SIG-M5 treated with dmso at 0.1 percent for 504 hours (cell line): ENCODE measurements at regions not wholly inside any gene's neighbourhood (a gene's known extent, or its start where the extent isn't known, plus 50 kb on each side); places are given as distances from the start of the nearest gene placed in this dataset.
"Not testable (repeated sequence)": the region's sequence is repeated elsewhere in the genome, so short reads cannot be mapped to it uniquely, and the experiment has no call there.

ENCODE experiments used
- DNase-seq: peaks from one replicate; lab custom pipeline; 2025; ENCODE audit not compliant: unreplicated experiment; lab: John Stamatoyannopoulos, UW

DNA sequence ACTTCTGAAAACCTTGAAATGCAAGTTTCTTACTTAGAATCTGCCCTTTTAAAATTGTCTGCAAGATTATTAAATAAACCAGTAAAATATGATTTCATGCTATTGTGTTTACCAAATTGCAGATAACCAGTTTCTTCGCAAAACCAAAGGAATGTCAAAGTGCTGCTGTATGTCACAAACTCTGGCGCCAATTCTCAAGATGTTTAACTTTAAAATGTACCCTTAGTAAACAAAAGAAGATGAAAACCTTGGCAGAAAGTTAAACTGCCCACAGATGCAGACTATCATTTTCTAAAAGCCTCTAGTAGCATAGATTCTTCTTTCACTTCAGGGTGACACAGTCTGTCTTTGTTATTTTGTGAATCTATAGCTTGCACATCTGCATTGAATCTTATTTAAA lies 189.2 kb downstream of the SLITRK6 start:
- DNase-seq, result no peak

DNA sequence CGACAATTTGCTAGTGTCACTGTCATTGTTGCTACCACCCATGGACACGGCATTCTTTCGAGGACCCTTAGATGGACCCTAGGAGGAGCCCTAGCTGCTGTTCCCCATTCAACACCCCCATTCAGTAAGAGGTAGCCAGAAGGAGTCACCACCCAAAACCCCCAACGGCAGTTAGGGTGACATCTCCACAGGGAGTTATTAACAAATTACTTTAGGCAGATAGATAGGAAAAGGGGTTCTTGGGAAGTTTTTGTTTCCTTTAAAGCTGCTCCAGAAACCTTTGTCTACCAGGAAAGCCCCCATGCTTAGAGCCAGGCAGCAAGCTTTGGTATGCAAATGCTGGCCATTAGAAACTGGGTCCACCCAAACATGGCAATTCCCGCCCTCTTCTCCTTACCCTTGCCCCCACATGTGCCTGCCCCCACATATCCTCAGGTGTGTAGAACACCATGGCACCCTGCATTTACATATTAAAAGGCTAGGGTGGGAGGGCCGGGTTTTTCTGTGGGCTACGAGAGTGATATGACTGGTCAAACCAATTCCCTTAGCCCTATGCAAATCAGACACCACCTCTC lies 190.9 kb downstream of the SLITRK6 start:
- no peak for DNase-seq

DNA sequence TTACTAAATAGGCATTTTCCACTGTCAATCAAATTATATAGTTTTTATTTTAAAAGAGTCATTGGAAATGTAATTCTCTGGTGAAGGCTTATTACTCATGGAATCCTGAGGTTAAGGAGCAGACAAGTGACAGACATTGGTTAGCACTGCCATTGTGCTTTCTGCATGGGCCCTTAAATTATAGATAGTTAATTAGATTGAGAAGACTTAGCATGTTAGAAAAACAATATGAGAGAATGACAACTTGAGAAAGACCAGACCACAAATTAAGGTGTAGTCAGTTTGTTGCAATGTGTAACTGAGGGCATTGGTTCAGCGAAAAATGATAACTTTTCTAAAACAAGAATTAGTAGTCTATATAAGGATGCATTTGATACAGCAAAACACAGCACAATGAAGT lies 195.5 kb downstream of the SLITRK6 start:
- no peak for DNase-seq

DNA sequence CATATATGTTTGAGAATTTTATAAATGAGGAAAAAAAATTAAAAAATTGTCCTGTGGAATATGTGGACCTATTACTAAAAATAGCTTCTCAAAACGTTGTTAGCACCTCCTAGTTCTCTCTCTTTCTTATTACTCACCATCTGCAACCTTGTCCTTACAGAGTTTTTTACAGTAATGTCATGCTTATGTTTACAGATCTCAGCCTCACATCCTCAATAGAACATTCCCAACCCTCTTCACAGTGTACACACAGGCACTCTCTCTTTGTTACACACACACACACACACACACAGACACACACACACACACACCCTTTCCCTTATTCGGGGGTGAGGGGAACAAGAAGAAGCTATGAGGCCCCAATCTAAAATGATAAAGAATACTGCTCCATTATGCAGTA lies 197.7 kb downstream of the SLITRK6 start:
- DNase-seq, result no peak

DNA sequence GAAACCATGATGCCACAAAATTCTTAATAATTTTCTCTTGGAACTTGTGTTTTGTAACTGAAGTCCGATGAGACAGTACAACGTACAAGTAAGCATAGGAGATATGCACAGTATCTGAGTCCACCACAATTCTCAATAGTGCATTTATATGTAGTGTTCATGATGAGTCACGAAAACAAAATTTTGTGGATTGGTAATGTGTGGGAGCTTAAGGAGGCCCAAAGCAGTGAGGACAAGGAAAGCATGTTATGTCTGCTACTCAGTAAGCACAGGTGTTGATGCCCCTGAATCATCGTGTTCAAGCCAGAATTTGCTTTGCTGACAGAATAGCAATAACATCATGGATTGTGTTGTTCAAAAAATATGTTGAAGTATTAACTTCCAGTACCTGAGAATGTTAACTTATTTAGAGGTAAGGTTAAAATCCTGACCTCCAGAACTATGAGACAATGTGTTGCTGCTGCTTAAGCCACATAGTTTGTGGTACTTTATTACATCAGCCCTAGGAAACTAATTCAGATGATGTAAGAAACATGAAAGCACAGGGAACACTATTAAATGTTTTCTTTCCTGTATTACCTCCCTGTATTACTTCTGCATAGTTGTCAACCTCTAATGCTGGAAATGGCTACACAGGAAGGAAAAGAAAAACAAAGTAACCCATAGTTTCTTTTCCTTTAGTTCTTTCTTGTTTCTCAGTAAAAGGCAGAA lies 201.3 kb downstream of the SLITRK6 start:
- DNase-seq, result no peak

DNA sequence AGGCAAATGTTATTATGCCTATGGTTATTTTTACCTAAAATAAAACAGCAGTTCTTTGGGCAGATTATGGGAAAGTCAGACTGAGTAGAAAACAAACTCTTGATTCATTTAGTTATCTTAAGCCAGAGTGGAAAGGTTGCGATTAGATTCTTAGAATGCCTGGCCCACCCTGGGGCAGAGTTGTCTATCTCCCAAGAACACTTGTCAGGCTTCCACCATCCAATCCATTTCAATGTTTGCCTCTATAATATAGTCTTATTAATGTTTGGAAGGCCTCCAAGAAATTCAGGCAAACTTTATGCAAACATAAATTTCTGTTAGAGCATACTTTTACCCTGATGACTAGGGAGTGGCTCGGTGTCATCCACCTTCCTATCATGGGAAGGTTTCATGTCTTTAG lies 207.0 kb downstream of the SLITRK6 start:
- DNase-seq, result no peak

DNA sequence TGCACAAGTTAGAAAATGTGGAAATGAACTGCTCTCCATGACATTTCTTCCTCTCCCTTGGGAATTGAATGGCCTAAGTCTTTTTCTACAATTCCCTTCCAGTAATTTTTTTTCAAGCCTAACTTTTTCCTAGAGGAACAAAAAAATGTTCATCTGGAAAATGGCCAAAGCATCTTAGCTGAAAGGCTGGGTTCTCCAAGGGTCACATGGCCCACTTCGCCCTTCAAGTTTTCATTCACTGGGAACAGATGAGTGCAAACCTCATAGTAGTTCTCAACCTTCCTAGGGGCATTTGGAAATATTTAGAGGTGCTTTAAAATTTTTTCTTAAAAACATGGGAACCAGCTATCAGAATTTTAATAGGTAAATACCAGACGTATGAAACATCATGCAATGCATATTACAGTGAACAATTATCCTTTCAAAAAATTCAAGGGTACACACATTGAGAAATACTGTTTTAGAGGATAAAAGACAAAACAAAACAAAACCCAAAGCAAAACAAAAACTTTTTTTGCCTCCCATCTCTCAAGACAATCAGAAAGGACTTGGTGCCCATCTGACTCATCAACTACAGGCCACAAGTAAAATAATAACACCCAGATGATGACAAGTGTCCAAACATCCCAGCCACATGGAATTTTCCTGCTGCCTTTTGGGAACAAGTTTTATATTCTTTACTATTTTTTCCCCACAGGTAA lies 208.8 kb downstream of the SLITRK6 start:
- DNase-seq, result no peak

DNA sequence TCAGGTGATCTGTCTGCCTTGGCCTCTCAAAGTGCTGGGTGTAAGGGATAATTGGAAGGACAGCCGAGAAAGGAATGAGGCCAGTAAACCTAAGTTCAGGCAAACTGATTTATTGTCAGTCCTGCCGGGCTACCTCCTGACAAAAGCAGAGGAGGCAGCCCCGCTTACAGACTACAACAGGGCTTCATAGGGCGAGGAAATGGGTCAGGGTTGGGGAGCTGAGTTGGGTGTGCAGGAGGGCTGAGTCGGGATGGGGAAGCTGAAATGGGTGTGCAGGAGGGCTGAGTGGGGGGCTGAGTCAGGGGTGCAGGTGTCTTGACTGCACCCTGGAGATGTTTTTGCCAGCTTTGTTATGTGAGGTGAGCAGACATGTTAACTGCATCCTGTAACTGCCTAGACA lies 210.2 kb downstream of the SLITRK6 start:
- DNase-seq, result no peak

DNA sequence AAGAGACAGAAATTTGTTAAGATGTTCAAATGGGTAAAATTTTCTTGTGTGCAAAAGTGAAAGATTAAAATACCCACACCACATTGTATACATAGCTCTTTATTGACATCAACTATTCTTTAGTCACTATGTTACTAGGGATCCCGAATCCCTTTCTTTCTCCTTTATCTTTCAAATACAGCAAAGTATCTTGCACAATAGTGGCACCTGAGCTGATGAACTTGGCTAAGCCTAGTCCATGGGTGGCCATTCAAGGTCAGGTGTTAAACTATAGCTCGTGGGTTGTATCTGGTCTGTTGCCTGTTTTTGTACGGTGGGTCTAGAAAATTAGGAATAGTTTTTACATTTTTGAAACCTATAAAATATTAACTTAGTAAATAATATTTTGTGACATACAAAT lies 210.9 kb downstream of the SLITRK6 start:
- DNase-seq, result no peak

DNA sequence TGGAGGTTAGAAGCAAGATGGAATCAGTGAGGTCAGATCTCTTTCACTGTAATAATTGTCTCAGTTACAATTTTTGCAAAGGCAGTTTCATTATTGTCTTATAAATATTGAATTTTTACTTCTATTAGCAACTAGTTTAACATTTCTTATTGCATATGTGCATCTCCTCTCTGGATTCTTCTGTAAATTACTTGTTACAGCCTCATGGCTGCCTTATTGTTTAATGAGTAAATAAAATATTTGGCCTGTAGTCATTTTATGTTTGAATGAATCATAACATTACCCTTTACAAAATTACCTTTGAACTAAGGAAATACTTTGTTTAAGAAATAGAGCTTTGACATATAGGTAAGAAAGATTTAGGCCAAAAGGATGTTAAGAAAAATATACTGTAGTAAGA lies 212.4 kb downstream of the SLITRK6 start:
- peak; percentile 37 for DNase-seq

DNA sequence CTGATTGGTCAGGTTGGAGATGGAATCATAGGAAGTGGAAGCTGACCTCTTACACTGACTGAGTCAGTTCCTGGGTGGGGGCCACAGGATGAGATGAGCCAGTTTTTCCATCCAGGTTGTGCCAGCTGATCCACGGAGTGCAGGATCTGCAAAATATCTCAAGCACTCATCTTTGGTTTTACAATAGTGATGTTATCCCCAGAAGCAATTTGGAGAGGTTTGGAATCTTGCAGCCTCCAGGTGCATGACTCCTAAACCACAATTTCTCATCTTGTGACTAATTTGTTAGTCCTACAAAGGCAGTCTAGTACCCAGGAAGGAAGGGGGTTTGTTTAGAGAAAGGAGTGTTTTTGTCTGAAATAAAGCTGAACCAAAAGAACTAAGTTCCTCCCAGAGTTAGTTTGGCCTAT lies 212.8 kb downstream of the SLITRK6 start:
- DNase-seq, result peak; percentile 37

DNA sequence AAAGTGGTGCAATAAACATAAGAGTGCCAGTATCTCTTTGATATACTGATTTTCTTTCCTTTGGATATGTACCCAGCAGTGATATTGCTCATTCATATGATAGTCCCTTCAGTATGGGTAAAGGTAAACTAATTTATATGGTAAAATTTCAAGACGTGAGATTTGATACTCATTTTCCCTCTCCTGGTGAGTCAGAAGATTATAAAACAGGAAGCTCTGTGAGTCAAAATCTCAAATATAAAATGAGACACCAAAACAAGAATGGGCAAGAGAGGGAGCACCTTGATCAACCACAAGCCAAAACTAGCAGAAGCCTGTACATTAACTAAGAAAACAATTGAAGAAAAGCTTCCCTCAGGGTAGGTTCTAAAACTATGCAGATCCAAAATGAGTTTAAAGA lies 216.3 kb downstream of the SLITRK6 start:
- peak; percentile 2 for DNase-seq

DNA sequence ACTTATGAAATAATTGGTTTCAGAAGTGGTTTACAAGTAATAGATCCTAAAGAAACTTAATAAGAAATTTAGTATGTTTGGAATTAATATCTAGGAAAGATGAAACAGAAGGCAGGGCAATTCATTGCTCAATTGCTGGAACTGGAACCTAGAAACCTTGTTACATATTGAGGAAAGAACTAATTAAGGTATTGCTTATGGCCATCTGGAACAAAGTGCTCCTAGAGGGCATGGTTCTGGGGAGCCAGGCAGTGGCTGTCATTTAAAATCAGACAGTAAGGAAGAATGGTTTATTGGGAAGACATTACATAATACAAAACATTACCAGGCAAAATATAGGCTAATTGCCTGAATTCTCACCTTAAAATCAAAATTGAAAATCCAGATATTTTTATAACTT lies 224.1 kb downstream of the SLITRK6 start:
- DNase-seq, result no peak

DNA sequence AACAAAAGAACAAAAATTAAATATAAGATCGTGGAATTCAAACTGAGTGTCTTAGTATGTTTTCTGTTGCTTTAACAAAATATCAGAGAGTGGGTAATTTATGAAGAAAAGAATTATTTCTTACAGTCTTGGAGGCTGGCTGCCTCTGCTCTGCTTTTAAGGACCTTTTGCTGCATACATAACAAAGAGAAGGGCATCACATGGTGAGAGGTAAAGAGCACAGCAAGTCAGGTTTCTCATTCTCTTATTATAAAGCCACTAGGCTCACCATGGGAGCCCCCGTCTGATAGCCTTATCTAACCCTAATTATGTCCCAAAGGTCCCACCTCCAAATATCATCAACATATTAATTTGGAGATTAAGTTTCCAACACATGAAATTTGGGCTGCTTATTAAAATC lies 231.3 kb downstream of the SLITRK6 start:
- DNase-seq, result no peak

DNA sequence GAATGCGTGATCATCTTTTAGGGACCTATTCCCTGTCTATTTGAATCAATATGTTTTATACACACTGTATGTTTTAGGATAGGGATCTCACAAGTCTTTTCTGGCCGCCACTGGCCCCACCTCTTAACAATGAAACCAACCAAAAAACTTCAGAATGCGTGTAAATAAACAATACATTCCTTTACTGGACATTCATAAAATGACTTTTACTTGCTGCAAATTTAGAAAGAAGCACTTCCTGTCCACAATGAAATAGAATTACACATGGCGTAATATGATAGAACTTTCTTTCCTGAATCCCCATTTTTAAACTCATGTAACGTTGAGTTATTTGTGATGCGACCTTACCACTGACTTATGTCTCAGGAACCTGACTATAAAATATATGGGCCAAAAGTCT lies 233.6 kb downstream of the SLITRK6 start:
- DNase-seq, result no peak

DNA sequence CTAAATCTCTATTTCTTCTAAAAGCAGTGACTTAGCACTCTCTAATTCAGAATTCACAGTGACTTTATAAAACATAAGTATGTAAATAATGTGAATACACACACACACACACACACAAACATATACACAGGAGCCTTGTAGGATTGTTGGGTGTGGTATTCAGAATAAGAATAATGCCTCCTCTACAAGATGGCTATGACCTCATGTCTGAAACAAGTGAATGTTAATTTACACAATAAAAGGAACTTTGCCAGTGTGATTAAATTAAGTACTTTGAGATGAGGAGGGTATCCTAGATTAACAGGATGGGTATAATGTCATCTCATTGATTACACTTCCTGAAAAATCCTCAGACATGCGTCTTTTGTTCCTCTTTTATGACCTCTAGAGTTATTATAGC lies 234.6 kb downstream of the SLITRK6 start:
- no peak for DNase-seq

DNA sequence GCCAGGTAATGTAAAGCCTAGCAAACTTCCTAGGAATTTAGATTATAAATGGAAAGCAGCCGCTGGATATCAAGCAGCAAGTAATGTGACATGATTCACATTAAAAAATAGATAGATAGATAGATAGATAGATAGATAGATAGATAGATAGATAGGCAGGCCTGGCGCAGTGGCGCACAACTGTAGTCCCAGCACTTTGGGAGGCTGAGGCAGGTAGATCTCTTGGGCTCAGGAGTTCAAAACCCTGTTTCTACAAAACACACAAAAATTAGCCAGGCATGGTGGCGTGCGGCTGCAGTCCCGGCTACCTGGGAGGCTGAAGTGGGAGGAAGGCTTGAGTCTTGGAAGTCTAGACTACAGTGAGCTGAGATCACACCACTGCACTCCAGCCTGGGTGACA lies 236.9 kb downstream of the SLITRK6 start:
- no peak for DNase-seq

DNA sequence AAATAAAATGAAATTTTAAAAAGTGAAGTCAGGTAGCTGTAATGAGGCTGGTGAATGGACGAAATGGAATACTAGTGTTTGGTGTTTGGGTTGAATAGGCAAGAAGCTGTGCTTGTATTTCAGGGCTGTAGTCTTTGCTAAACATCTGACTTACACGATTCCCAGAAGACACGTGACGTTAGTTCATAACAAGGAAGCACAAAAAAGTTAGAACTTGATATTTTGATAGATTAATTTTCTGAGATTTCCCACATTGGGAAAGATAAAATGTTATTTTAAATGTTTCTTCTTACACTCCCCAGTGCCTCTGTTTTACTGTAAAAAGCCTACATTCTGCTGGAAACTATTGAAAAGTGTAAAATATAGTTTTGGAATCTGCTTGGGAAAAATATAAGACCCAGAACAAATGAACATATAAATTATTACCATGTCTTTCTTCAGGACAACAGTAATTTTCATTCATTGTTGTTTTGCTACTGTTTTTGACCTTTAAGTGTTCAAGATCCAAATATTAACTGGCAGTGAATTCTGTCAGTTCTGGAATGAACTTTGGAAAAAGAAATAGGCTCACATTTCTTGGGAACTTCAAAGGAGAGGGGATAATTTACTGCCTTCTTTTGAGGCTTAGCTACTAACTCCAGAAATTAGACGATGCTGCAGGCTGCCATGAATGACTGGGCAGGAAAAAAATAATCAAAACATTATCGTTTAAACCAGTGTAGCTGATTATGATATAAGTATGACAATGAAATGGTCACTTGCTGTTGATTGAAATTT lies 241.3 kb downstream of the SLITRK6 start:
- DNase-seq, result no peak

DNA sequence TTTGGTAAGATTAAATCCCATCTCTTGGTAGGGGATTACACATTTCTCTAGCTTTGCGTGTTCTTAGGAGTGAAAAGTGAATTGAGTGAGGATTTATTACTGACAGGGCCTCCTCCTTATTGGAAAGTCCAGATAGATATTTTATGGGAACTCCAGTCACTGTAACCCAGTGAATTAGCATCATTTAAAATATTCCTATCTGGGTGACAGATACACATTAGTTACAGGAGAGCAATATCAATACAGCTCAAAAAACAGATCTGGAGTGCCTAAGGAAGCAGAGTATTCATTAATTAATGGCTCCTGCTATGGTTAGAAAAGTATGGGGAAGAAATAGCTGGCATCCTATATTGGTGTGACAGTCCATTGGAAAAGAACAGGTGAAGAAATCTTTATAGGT lies 248.2 kb downstream of the SLITRK6 start:
- no peak for DNase-seq

DNA sequence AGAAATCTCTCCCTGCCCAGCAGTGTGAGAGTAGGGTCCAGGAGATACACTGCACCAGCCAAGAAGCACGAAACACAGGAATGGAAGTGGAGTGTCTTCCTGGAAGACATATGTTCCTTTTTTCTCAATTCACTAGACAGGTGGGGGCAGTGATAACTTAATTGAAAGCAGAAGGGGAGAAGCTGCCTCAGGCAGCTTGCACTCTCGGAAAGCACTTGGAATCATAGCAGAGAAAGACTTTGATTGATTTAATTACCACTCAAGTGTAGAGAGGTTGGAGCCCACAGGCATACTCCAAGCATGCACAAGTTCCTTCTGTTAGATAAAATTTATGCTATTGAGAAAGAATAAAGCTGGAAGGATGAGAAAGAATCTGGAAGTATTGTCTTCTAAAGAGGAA lies 249.4 kb downstream of the SLITRK6 start:
- DNase-seq, result no peak

DNA sequence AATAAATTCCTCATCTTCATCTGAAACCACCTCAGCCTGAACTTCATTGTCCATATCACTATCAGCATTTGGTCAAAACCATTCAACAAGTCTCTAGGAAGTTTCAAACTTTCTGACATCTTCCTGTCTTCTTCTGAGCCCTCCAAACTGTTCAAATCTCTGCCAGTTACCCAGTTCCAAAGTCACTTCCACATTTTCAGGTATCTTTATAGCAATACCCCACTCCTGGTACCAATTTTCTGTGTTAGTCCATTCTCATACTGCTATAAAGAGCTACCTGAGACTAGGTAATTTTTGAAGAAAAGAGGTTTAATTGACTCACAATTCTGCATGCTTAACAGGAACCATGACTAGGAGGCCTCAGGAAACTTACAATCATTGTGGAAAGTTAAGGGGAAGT lies 250.4 kb downstream of the SLITRK6 start:
- not testable (repeated sequence) for DNase-seq

DNA sequence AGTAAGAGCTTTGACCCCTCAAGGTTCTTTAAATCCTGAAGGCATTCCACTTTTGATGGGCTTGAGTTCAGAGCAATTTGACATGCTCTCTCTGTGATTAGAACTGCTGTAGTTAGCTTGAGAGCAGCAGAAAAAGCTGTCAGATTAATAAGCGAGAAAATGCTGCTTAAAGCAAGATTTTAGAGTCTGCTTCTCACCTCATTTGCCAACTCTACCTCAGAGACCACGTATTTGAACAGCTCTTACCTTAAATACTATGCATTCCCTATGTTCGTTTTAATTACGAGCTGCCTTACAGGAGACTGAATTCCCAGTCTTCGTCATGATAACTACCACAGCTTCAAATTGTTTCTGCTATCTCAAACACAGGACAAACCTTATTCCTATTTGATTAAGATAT lies 253.4 kb downstream of the SLITRK6 start:
- DNase-seq, result no peak
